Fibroblast of mammary gland (primary cell): ENCODE measurements at regions not wholly inside any gene's neighbourhood (a gene's known extent, or its start where the extent isn't known, plus 50 kb on each side); places are given as distances from the start of the nearest gene placed in this dataset.

Experiments
- DNase-seq: peaks from one replicate; pipeline ENCODE4 v3.0.0-alpha.2; 2010; ENCODE audit warnings: low read depth
- H3K4me3 ChIP-seq: 2 replicates; pipeline ENCODE4 v1.5.1; 2011; ENCODE audit warnings: low read depth, mild to moderate bottlenecking, low read length, moderate library complexity; ENCODE audit not compliant: control insufficient read depth
- CTCF ChIP-seq: conservative IDR thresholded peaks from 2 replicates; pipeline ENCODE4 v1.5.1; 2011; ENCODE audit warnings: low read depth, low read length, inconsistent platforms; ENCODE audit not compliant: control insufficient read depth, insufficient read depth

GRCh38 chr15:93185796-93186195 is 96.8 kb upstream of the RGMA start:
- H3K4me3 ChIP-seq, result no peak overlapping the region
- TF ChIP-seq CTCF, result no peak
- DNase-seq, result no peak

GRCh38 chr15:93182703-93183205 is 93.7 kb upstream of the RGMA start:
- TF ChIP-seq CTCF, result no peak
- no peak overlapping the region for H3K4me3 ChIP-seq

GRCh38 chr15:93180656-93181055 is 91.6 kb upstream of the RGMA start:
- no peak for TF ChIP-seq CTCF
- DNase-seq, result no peak
- no peak overlapping the region for H3K4me3 ChIP-seq

More at GRCh38 chr15:93182703-93183205, 93.7 kb upstream of the RGMA start:
- DNase-seq, result no peak

- no peak for TF ChIP-seq CTCF
- H3K4me3 ChIP-seq, result no peak overlapping the region
- no peak for DNase-seq
Observed at GRCh38 chr15:93180128-93180527, 91.1 kb upstream of the RGMA start.

GRCh38 chr15:93179700-93180102 is 90.7 kb upstream of the RGMA start:
- TF ChIP-seq CTCF, result no peak
- H3K4me3 ChIP-seq, result no peak overlapping the region
- DNase-seq, result no peak

- no peak for DNase-seq
- TF ChIP-seq CTCF, result no peak
- H3K4me3 ChIP-seq, result no peak overlapping the region
Observed at GRCh38 chr15:93179072-93179471, 90.1 kb upstream of the RGMA start.

GRCh38 chr15:93178371-93178770 is 89.4 kb upstream of the RGMA start:
- DNase-seq, result no peak
- no peak for TF ChIP-seq CTCF

More at GRCh38 chr15:93178371-93178770, 89.4 kb upstream of the RGMA start:
- no peak overlapping the region for H3K4me3 ChIP-seq
